HTR-8/SVneo (cell line): ENCODE measurements at regions not wholly inside any gene's neighbourhood (a gene's known extent, or its start where the extent isn't known, plus 50 kb on each side); places are given as distances from the start of the nearest gene placed in this dataset.

Source experiments
- DNase-seq: peaks from one replicate; pipeline ENCODE4 v3.0.0; 2011; ENCODE audit warnings: low spot score, mixed read lengths; ENCODE audit not compliant: insufficient read length
- FAIRE-seq: peaks from 2 replicates; lab custom pipeline; 2011; peaks lifted over from hg19 to GRCh38; lab: Jason Lieb, UNC

DNA sequence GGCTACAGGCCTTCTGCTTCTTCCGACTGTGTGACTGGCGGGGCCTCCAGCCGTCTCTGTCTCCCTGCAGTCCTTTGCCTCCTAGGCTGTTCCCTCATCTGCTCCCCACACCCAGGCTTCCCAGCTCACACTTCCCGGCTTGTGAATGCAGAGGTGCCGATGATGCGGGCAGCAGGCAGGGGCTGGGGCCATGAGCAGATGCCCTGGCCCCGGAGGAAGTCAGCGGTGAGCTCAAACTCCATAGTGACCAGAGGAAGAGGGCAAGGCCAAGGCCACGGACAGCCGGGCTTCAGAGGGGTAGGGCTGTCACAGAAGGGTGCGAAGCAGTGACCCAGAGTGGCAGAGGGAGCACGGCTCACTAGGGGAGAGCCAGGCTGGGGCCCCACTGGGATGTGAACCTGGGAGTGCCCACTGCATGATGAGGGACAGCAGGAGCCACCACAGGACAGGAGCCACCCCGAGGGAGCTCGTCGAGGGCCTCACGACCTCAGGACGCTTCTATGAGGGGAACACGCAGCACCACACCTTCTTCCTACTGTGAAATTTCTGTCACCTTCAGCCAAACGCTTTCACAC lies 515.9 kb downstream of the EIPR1 start:
- DNase-seq = no peak
- no peak for FAIRE-seq

DNA sequence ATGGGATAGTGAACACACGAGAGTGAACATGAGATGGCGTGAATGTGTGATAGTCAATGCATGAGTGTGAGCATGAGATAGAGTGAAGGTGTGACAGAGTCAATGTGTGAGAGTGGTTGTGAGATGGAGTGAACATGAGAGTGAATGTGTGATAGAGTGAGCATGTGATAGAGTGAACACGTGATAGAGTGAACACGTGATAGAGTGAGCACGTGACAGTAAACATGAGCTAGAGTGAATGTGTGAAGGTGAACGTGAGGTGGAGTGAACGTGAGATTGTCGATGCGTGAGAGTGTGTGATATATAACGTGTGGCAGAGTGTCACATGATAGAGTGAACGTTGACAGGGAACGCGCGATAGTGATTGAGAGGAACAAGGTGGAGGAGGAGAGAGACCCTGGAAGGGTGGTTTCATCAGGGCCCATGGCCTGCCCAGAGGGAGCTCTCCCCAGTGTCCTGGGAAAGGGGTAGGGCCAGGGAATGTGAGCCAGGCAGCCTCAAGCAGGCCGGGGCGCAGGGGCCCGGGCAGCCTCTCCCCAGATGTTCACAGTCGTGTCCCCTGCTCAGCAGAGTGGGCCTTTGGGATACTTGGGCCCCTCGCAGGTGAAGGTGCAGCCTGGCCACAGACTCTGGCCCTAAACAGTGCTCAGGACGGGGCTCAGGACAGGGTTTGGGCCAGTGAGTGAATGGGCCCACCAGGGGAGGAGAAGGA lies 516.9 kb downstream of the EIPR1 start:
- FAIRE-seq = peak; percentile 95

DNA sequence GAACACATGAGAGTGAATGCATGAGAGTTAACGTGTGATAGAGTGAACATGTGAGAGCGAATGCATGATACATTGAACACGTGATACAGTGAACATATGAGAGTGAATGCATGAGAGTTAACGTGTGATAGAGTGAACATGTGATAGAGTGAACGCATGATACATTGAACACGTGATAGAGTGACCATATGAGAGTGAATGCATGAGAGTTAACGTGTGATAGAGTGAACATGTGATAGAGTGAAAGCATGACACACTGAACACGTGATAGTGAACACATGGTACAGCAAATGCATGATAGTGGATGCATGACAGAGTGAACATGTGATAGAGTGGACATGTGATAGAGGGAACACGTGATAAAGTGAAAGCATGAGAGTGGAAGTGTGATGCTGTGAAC lies 517.9 kb downstream of the EIPR1 start:
- DNase-seq = no peak
- FAIRE-seq = peak; percentile 85

More for the DNA sequence above, 516.9 kb downstream of the EIPR1 start:
- no peak for DNase-seq

DNA sequence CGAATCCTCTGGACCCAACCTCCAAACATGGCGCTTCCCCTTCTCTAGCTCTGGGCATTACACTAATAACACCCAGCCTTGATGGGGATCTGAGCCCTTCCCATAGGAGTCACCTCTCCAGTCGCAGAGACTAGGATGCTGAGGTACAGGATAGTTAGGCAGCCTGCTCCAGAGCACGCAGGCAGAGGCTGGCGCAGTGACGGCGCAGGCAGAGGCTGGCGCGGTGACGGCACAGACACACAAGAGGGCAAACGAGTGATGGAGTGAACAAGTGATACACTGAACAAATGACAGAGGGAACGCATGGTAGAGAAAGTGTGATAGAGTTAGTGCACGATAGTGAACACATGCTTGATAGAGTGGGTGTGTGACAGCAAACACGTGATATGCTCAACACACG lies 518.5 kb downstream of the EIPR1 start:
- no peak for DNase-seq
- FAIRE-seq = no peak

DNA sequence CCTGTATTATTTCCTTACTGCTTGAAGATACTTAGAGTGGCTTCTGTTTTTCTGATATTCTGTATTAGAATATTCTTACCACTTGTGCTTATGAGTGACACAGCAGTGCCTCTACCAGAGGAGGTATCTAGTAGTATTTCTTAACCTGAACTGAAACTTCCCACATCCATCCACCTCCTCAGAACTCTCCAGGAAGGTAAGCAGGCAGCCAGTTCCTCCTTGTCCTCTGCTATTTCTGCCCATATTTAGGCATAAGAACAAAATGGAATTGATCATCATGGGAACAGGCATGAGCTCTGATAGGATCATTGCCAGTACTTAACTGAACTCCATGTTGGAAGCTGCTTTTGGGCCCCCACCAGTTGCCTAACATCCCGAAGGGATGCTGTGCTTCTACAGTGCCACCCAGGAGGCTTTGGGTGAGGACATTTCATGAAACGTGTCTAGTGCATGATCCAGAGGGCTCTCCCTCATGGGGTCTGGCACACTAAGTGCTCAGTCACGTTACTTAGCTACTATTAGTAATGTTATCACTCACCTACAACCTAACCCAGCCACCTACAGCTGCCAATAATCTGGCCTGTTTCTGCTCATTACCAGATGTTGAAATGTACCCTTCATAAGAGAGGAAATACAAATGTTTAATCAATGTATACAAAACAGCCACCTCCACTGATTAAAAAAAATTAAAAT lies 520.7 kb downstream of the EIPR1 start:
- FAIRE-seq (no peak), DNase-seq (no peak)

DNA sequence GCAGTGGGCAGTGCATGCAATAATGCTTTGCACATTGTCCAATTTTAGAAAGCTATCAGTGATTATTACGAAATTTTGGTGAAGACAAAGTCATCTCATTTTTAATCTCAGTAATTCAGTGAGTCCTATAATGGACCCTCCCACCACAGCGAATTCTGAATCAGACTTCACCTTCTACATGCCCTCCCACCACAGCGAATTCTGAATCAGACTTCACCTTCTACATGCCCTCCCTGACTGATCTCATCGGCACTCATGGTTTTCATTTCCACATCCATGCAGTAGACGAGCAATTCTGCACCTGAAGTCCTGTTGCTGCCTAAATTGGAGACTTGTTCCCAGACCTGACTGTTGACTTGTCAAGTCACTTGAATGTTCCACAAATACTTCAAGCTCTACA lies 522.3 kb downstream of the EIPR1 start:
- no peak for DNase-seq
- FAIRE-seq = no peak

DNA sequence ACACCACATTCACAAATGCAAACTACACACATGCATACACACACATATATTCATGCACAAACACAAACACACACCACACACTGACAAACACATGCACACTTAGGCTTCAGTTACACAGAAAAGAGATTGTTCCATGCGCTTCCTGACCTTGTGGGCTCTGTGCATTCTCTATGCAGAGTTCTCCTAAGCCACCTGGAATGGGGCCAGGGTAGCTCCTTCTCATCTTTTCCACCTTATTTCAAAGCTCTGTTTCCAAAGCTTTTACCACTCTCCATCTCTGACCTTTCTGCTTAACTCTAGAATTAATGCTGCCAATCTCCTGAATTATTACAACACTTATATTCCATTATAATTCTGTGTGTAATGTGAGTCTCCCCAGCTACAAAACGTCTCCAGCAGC lies 522.3 kb upstream of the MYT1L start:
- DNase-seq = no peak
- FAIRE-seq = no peak

DNA sequence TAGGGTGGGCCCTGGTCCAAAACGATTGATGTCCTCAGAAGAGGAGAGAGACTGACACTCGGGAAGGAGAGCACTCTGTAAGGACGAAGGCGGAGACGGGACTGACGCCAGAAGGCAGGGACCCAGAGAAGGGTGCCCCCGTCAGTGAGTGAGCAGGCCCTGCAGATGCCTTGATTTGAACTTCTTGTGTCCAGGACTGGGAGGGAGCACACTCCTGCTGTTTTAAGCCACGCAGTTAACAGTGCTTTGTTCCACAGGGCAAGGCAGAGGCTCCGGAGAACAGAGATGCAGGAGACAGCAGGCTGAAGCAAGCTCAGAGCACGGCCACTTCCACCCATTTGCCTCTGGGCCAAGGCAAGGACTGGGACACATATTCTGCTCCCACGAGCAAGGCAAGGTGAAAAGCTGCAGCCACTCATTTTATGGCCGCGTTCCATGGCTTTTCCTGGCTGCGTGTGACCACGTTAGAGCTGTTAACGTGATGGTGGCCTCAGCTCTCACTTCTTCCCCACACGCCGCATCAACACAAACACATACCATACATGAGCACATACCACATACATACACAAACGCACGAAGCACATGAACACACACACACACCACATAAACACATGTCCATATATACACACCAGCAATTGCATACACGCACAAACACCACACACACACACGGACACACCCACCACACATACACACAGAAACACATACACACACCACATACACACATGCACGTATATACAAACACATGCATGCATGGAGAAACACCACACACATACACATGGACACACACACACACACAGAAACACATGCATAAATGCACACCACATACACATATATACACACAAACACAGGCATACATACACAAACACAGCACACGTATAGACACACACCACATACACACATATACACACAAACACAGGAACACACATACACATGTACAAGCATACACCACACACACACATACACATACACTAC lies 521.0 kb upstream of the MYT1L start:
- no peak for FAIRE-seq
- DNase-seq = no peak

DNA sequence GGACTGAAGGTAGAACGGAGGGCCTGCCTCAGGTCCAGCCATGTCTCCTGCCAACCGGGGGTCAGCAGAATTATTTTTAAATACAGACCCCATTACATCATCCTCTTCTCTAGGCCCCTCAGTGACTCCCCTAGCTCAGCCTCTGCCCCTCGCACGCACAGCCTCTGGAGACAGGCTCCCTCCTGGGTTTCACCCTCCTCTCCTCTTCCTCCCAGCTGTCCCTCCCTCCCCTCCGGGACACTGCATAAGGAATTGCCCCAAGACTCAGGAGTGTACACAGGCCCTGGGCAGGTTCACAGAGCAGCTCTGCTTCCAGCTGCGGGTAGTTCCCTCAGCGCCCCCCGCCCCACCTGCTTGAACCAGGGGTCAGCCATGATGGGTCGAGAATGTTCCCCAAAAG lies 520.2 kb upstream of the MYT1L start:
- no peak for FAIRE-seq
- no peak for DNase-seq

DNA sequence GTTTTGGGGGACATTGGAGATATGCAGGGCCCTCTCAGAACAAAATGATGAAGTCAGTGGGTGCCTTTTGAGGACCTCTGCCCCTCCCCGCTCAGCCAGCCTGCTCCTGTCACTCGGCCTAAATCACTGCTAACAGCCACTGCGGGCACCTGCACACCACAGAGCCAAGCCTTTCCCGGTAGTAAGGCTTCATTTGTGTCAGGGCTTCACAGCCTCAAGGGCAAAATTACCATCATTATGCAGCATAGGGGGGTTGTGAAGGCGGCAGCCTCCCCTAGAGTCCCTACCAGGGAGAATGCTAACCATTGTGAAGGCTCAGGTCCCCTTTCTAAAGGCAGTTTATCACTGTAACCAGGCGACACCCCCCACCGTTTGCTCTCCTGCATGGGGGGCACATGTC lies 519.8 kb upstream of the MYT1L start:
- DNase-seq = no peak
- FAIRE-seq = no peak

DNA sequence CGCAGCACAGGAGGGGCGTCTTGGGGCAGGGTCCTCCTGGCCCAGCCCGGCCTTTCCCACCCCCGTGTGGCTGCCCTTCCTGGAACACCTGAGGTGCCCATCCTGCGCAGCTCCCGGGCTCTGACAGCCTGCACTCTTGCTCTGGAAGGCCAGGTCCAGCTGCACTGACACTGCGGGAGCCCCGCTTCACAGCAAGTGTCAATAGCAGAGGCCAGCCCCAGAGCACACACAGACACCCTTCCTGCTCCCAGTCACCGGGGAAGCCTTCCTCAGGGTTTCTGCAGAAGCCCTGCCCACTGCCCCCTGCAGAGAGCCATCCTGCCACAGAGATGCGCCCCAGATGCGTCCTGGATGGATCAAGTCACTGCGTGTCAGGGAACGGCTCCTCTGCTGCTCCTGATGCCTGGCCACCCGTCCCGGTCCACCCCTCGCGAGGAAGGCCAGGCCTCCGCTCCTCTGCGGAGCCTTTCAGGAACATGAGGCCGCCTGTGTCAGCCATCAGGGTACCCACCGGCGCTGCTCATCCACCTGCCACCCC lies 519.2 kb upstream of the MYT1L start:
- DNase-seq (no peak), FAIRE-seq (no peak)

DNA sequence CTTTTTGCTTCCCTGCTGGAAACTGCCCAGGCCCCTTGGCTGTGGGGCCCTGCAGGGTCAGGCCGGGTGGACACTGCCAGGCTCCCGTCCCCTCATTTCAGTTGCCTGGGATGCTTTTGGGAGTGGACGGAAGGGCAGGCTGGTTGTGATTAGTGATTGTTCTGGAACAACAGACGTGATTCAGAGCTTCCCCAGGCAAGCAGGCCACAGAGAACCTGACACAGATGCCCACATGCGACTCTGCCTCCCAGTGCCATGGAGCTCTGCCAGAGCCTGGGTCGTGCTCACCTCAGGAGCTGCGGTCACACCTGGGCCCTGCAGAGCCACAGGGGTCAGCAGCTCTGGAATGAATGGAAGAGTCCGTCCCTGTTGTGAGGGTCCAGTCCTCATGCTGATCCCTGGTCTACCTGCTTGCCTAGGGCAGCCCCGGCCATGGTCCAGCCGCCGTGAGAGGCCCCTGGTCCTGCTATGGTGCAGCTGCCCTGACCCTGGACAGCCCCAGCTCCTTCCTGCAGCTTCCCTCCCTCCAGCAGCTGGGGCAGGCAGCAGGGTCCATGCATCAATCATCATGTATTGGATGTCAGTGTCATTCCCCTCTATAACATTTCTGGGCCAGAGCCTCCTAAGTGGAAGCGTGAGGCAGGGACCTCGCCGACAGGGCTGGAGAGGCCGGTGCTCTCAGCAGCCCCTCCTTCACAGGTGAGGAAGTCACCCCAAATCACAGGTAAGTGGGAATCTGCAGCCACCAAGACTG lies 518.6 kb upstream of the MYT1L start:
- FAIRE-seq (no peak), DNase-seq (no peak)

DNA sequence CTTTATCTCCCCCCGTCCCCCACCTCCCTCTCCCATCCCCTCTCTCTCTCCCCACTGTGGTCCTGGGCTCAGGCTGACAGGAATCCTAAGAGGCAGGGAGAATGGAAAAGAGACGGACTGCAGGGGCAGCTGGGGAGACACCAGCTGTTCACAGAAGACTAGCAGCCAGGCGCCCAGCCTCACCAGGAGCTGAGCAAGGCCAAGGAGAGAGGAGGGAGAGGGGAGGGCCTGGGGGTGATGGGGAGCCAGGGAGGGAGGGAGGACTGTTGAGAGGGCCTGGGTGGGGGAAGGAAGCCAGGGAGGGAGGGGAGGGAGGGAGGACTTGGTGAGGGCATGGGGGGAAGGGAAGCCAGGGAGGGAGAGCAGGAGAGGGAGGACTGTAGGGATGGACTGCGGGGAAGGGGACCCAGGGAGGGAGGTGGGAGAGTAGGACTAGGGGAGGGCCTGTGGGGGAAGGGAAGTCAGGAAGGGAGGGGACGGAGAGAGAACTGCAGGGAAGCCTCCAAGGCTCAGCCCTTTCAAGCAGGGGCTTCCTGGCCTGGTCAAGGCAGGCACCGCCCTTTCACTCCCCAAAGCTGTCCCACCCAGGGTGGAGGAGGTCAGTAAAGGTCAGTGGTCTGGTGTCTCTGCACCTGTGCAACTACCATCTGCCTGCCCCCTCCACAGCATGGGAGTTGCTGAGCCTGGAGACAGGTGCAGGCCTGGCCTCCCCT lies 517.7 kb upstream of the MYT1L start:
- no peak for FAIRE-seq

DNA sequence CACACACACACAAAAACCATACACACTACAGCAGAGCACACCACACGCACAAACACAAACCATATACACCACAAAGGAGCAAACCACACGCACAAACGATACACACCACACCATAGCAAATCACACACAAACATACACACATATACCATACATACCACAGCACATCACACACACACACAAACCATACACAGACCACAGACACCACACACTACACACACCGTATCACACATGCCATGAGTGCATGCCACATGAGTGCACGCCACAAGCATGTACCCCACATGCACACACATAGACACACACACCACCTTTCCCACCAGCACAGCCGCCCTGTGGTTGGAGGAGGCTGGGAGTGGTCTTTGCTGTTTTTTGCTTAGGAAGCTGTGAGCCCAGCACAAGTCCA lies 517.1 kb upstream of the MYT1L start:
- FAIRE-seq (no peak), DNase-seq (no peak)

More for the DNA sequence above, 517.7 kb upstream of the MYT1L start:
- no peak for DNase-seq

DNA sequence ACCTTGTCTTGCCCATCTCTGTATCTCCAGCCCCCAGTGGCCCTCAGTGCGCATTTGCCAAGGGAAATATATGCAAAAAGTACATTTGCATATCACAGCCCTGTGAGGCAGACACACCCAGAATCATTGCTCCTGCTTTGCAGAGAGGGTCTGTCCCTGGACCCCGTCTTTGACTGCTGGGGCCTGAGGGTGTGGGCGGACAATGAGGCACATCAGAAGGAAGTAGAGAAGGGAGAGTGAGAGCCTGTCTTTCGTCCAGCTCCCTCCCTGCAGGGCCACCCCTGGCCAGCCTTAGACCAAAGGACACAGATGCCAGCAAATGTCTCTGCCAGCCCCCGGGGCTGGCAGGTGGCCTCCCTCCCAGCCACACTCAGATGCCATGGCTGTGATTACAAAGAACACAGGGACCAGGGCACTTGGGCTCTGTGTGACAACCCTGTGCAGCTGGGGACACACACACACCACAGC lies 516.2 kb upstream of the MYT1L start:
- FAIRE-seq = no peak
- no peak for DNase-seq

DNA sequence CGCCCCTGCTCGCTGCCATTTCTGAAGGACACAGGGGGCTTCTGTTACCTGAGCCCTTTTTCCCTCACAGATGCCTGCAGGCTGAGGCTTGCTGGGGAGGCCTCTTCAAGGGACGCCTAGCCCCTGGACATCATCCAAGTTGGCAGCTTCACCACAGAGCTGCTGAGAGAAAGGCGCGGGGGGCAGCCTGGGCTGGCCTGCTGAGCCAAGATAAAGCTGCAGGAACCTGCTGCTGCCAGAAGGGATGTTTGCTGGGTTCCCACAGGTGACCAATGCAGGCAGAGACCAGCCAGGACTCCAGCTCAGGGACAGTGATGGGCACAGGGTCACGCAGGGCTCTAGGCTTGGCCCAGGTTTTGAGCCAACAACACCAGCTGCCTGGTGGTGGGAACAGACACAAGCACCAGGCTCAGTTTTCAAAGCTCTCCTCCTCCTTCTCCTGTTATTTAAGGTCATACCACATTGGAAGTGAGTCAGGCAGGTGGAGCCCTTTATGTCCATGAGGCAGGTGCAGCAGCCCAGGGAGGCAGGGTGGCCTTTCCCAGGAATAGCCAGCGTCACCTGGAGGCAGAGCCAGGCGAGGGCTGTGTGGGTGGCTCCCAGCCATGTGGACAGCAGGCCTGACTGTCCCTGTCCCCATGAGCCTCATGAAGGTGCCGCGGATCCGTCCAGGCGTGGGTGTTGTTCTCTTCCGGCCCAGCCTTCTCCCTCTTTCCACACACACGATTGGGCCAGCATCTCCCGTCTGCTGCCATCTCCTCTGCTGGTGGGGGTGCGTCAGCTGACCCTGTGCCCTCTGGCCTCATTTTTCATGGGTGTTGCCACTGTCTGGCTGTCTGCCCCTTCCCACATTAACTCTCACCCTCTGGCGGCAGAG lies 515.5 kb upstream of the MYT1L start:
- DNase-seq = no peak

DNA sequence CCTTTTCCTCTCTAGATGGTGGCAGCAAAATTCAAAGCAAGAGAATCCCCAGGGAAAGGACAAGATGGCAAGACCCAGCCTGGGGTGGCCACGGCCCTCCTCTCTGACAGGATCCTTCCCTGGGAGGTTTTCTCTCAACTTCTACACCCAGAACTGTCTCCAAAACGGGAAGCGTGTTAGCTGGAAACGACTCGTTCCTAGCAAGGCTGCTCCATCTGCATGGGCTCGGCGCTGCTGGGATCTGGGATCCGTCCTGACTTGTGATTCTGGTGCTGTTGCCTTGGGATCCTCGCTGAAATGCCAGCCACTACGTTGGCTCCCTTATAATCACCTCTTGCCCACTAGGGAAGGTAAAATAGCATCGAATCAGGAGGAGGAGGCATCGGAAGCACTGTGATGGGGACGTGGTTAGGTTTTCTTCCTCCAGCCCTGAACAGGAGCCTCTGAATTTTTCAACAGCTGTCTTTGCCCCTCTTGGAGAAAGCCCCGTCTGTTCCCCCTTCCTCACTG lies 514.8 kb upstream of the MYT1L start:
- FAIRE-seq (no peak), DNase-seq (no peak)

More for the DNA sequence above, 515.5 kb upstream of the MYT1L start:
- FAIRE-seq = no peak

DNA sequence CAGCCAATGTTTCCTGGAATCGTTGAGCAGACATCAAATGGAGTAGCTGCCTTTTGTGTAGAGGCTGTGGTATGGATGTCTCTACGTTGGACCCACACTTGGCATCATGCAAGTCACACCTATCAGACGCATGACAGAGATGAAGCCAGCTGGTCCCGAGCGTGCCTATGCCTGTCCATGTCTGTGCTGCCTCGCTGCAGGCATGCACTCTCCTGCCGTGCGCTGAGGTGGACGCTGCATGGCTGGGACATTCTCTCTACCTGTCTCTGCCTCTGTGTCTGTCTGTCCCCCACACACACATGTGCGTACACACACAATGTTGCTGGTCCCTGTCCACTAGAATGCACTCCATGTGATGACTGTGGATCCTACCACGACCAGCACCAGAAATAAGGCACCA lies 514.2 kb upstream of the MYT1L start:
- FAIRE-seq = no peak

More for the DNA sequence above, 514.2 kb upstream of the MYT1L start:
- DNase-seq = no peak
